Medulla oblongata (tissue), 1 donor: ENCODE measurements at regions not wholly inside any gene's neighbourhood (a gene's known extent, or its start where the extent isn't known, plus 50 kb on each side); places are given as distances from the start of the nearest gene placed in this dataset.

Source experiments
- DNase-seq: peaks from one replicate; pipeline ENCODE4 v3.0.0-alpha.2; 2015; ENCODE audit errors: extremely low spot score

DNA sequence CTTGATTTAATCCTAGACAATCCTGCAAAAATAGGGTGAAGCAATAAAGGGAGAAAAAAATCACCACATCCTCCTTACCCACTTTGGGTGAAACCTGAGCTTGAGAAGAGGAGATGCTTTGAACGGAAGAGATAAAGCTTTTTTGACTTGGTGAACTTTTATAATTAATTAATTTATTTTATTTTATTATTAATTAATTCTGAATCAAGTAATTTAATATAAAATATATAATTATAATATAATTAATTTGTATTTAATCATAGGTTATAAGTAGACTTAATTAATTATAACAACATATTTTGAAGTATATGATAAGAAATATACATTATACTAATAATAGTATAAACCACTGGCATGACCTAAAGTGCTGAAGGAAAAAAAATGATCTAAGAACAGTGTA, 2164.8 kb downstream of the LRRC4C start:
- no peak for DNase-seq

DNA sequence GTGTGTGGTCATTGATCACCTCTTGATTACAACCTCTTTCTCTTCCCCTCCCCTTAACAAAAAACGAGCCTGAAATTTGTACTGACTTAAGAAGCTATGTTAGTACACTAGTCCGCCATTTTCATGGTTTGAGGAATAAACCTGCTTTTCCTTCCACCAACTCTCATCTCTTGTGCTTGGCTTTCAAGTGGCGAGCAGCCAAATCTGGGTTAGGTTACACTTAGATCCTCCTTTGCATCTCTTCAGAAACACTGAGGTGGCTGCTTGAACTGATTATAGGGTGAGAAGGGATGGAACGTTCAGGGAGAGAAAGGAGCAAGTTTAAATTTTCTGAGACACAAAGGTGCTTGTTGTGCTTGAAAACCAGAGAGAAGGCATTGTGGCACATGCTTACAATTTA, 2171.4 kb downstream of the LRRC4C start:
- no peak for DNase-seq

DNA sequence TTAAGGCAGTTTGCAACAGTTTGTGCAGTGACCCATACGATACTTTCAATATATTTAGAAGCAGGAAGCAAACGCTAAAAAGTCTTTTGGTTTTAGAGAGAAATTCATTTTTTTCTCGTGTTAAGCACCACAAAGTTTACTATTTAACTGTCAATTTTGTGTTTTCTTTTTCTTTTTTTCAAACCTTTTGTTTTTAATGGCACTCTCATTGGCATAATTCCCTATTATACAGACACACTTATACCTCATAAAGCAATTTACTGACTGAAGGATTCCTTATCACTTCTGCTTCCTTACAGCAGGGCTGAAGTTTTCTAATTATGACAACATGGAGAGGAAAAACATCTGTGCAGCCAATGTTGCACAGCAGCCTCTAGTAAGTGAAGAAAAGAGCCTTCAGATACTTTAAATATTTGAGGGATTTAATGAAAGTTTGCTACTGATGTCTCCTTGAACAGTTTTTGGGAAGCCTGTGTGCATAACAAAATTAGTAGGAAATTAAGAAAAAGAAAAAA, 2191.2 kb downstream of the LRRC4C start:
- no peak for DNase-seq

DNA sequence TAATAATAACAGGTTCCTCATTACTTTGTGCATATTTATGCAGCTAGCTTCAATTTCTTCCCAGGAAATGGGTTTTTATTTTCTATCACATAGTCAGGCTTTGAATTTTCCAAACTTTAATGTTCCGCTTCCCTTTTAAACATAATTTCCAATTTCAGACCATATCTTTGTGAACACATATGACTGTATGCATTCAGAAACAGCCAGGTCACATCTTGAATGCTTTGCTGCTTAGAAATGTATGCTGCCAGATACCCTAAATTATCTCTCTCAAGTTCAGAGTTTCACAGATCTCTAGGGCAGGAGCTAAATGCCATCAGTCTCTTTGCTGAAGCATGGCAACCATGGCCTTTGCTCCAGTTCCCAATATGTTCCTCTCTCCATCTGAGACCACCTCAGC, 2203.8 kb downstream of the LRRC4C start:
- DNase-seq = no peak

DNA sequence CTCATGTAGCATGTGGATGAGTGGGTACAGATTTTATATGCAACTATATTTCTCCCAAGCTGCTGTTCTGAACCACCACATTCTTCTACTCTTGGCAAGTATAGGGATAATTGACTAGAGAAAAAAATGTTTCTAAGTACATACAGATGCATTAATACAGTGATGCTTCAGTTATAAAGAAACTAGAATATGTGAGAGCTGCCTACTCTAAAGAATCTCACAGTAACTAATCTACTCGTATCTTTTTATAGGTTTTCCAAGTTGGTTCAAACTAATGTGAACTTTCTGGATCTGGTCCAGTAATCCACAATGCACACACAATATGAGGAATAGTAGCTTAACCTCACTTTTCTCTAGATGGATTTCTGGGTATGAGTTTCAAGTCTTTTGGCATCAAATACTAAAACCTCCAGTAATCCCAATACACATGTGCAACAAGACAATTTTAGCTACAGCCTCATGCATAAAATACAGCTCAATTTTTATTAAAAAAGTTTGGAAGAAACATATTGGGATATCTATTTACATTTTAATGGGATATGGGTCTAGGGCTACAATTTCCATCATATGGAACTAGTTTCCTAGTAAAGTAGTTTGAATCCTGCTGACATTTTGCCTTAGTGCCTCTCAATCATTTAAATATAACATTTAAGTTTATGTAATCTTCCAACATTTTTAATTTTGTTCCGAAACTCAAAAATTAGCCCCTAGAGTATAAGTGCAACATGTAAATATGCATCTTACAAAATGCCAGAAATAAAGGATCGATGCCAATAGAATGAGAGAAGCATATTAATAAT, 2209.7 kb downstream of the LRRC4C start:
- DNase-seq = no peak

DNA sequence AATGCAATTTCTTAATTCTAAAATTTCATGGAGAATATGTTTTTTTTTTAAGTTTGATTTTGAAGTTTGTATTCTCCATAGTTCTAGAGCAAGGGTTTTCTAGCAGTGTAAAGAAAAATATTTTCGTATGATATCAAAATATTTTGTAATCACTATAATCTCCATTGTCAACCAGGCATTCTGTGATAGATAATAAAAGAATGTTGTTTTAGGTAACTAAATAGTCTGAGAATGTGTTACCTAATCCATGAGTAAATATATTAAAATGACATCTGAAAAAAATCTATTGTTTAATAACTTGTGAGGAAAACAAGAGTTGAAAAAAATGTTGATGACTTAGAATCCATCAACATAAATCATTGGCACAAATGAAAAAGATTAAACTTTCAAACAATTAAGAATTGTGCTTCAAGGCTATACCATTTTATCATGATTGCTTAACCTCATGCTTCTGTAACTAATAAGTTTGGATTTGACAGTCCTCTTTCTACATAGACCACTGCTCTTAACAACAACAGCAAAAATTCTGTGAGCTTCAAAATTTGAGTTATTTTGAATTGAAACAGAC, 2211.8 kb downstream of the LRRC4C start:
- no peak for DNase-seq

DNA sequence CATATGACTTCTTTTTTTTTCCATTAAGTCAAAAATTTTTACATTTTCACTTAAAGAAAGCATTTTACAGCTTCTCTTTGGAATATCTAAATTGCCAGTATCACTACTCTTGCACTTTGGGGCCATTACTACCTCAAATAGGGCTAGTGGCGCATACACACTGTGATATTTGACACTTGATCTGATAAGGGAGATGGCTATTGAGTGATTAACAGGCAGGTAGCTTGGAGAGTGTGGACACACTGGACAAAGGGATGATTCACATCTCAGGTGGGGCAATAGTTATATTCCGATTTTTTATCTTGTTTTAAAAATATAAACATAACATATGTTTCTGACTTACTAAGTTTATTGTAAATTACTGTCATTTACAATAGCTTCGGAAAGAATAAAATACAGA, 2219.9 kb downstream of the LRRC4C start:
- no peak for DNase-seq

DNA sequence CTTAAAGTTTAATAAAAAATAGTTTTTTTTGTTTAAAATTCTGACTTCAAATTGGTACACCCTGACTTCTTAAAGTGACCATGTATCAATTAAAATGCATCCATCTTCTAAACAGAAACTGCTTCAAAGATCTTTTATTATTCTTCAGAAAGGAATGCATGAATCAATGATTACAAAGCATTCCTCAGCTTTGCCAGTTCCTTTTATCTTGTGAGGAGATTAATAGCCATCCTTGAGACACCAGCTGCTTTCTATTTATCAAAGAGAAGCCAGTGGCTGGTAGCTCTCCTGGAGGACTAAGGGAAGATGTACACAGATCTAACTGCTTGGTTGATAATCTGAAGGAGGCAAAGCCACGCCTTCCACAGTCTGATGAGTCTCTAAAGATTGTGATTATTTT, 2222.5 kb downstream of the LRRC4C start:
- DNase-seq = no peak

DNA sequence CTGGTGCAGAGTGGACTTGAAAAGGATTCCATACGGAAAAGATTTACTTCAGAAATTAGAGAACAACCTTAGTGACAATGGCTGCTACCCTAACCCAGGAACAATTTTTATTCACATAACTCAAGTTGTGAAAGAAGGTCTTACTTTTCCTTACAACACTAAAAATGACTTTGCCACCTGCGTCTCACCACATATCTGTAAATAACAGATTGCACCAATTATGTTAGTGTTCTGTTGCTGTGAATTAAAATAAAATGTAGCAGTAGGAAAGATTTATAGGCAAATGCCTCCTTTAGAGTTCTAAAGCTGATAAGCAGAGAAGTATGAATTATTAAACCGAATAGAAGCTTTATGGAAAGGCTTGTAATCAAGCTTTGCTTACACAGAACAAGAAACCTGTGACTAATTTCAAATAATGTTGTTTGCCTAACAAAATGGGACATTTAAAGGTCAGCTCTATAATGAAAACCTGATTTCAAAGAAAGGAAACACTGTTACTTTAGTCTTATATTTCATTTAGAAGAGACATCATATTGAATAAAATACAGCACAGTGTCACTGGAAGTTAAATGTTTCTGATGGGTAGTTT, 2237.8 kb downstream of the LRRC4C start:
- no peak for DNase-seq

DNA sequence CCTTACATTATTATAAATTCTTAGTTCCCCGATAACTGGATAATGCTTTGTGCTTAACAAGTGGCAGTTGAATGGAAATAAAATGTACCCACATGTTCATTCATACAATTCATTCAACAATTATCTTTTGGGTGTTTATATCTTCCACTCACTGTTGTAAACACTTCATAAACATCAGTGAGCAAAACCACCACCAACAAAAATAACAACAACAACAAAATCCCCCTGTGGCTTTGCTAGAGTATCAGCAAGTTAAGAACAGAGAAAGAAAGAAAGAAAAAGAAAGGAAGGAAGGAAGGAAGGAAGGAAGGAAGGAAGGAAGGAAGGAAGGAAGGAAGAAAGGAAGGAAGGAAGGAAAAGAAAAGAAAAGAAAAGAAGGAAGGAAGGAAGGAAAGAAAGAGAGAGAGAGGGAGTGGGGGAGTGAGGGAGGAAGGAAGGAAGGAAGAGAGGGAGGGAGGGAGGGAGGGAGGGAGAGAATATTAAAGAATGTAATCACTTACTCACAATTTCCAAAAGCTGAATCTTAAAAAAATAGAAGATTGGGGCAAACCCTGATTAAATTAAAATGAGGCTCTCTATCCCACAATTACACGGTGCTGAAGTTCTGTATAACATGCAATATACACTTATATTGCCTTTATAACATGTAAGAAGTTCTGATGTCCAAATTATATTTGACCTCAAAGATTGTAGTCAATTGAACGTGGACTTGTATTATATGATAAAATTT, 2238.8 kb downstream of the LRRC4C start:
- DNase-seq = no peak

DNA sequence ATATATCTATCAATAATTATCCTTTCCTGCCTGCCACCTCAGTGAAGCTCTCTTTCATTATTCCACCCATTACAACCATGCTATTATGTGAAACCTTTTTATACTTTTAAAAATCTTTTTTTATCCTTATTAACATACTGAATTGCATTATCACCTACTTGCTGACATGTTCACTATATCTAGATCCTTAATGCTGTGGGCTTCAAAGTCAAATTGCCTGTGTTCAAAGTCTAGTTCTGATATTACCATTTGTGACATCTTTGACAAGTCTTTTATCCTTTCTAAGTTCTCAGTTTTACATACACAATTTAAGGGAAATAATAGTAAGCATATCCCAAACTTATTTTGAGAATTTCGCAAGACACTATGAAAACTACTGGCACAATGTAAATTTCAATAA, 2239.4 kb downstream of the LRRC4C start:
- no peak for DNase-seq

DNA sequence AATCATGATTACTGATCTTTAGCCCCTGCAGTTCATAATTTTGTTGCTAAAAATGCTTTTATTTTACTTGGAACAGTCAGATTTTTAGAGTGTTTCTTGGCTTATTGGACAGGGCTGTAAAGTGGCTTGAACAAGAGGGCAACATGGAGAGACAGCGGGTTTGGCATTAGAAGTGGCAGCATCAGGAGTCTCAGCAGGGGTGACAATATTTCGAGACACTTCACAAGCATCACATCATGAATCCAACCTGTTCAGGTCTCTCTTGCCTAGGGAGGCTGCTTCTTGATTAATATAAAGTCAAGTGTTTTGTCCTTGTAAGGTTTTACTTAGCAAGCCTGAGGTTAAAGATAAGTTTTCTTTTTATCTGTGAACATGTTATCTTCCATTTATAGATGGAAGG, 2249.5 kb downstream of the LRRC4C start:
- DNase-seq = no peak

DNA sequence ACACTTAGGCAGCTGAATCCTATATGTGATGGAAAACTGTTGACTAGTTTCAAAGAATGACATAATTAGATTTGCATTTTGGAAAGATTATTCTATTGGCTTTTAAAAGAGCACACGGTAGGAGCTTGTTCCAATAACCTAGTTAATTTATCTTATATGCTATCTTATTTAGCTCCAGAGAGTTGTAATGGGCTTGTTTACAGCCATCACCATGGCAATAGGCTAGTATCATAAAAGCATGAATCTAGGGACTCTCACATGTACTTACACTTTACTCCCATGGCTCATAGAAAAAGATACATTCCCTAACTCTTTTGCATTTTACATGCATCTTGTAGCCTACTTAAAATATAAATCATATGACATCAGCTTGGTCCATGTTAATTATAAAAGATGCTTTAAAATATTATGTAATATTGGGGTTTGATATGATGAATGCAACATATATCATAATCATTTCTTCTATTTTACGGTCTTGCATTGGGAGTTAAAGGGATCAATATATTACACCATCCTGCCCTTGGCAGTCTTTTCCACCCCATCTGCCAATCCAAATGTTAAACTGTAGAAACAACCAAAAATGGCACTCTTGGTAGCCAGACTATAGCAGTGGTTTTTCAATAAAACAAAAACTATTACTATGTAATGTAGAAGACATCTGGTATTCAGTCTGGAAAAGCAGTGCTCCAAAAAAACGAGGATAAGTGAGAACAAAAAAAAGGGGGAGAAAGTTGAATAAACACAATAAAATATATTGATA, 2254.0 kb downstream of the LRRC4C start:
- no peak for DNase-seq

DNA sequence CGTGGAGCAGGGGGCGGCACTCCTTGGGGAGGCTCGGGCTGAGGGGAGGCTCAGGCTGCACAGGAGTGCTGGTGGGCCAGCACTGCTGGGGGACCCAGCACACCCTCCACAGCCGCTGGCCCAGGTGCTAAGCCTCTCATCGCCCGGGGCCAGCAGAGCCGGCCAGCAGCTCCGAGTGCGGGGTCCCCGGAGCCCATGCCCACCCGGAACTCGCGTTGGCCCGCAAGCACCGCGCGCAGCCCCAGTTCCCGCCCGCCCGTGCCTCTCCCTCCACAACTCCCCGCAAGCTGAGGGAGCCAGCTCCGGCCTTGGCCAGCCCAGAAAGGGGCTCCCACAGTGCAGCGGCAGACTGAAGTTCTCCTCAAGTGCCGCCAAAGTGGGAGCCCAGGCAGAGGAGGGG, 2266.8 kb downstream of the LRRC4C start:
- no peak for DNase-seq

DNA sequence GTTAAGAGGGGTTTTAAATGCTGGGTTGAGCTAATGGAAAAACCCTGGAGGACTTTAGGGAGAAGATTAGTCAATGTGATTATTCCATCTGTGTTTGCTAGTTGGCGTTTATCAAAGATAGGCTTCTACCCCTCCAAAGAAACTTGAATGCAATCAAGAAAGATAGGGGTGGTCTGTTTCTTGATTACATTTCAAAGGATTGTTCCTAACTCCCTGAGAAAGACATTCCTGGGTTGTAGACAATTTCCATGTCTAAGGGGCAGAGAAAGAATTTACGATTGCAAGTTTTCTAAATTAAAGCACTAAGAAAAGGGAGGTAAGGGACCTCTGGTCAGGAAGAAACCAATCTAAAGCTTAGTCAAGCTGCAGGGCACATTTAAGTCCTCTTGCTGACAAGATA, 2268.7 kb downstream of the LRRC4C start:
- no peak for DNase-seq

DNA sequence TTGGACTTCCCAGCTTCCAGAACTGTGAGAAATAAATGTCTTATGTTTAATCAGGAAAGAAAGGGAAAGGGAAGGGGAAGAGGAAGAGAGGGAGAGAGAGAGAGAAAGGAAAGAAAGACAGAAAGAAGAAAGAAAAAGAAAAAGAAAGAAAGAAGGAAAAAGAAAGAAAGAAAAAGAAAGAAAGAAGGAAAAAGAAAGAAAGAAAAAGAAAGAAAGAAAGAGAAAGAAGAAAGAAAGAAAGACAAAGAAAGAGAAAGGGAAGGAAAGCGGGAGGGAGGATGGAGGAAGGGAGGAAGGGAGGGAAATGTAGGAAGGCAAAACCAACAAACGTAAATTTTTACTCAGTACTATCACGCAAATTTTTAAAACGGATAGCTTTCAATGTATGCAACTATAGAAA, 2281.8 kb downstream of the LRRC4C start:
- no peak for DNase-seq

DNA sequence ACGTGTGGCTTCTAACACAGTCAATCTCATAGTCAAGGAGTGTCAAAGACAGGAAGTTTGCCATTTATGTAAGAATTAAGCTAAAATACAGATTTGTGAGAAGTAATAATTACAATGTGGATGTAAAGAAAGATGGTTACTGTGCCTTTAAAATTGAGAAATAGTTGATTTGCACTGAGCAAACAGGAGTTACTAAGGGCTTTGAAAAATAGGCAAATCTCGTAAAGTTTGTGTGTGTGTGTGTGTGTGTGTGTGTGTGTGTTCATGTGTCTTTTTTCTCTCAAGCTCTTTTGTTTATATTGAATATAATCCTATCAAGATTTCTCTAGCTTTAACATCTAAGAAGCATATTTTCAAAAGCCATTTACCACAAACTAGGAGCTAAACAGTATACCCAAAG, 2284.5 kb downstream of the LRRC4C start:
- DNase-seq = no peak

DNA sequence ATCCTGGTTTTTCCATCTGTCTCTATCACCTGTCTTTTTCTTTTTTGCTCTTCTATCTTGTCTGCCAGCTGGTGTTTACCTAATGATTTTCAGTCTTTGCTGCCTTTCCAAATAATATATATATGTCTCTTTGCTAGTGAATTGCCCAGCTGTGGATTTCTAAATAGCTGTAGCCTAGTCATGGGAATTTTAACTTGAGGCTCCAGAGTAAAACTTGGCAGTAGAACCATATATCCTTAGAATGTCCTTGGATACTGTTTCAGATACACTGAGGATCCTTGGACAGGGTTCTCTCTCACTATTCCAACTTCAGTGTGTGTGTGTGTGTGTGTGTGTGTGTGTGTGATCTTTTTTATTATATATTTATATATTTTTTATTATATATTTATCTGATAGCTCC, 2285.3 kb downstream of the LRRC4C start:
- DNase-seq = no peak

DNA sequence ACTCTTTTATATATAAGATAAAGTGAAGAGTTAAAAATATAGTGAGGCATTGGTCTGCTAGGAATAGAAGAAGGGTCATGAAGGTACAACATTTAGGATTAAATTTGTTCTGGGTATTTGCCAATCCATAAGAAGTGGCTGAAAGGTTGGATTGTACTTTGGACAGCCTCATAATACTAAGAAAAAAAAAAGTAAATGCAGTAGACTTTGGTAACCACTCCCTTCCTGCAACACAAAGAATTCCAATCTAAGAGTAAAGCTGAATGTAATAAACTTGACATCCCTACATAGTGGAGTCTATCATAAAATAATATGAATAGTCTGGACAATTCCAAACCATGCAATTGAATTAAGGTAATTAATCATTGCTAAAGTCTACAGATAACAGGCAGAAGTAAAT, 2294.4 kb downstream of the LRRC4C start:
- DNase-seq = no peak

DNA sequence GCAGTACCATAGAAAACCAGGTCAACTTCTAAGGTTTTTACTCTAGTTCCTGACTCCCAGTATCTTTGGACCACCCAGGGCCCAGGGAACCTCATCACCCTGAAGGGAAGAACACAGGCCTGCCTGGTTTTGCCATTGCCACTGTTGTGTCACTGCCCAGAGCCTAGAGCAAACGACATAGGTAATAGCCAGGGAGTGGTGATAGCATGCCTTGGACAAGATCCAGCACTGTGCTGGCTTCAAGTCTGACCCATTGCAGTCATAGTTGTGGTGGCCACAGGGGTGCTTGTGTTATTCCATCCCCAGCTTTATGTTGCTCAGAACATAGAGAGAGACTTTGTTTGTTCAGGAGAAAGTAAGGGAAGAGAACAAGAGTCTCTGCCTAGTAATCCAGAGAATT, 2310.2 kb downstream of the LRRC4C start:
- DNase-seq = no peak

DNA sequence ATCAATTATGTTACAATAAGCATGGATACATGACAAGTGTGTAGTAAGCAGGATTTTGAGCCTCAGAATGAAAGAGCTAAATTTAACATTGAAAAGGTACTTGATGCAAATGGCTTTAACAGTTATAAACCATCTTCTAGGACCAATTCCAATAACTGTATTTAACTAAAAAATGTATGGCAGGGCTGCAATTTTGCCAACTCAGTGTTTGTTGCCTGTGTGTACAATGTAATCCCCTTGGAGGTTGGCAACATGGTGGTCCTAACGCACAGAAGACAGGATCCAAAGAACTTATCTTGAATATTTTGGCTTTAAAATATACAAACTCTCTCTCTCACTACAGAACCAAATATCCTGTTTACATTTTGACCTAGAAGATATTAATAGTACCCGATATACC, 2314.1 kb downstream of the LRRC4C start:
- DNase-seq = no peak
